Forelimb muscle (tissue), 1 donor: ENCODE measurements at regions not wholly inside any gene's neighbourhood (a gene's known extent, or its start where the extent isn't known, plus 50 kb on each side); places are given as distances from the start of the nearest gene placed in this dataset.

ENCODE experiments used
- DNase-seq: peaks from one replicate; pipeline ENCODE4 v3.0.0-alpha.2; 2013; ENCODE audit warnings: low read depth

DNA sequence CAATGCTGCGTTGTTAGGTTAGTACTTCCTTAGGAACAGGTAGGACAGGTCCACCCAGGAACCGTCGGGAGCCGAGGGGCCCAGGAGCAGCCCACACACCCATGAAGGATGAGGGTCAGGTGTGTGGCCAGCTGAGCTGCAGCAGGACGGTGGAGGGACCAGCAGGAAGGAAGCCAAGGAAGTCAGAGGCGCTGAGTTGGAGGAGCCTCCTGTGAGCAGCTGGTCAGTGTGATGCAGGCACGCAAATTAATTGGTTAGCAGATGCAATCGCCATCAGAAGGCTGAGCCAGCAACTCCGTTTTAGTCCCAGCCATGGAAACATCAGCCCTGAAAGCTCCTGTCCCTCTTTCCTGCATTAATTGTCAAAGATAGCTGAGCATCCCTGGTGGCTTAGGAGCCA is 114.9 kb upstream of the SOX1 start:
- DNase-seq: no peak

DNA sequence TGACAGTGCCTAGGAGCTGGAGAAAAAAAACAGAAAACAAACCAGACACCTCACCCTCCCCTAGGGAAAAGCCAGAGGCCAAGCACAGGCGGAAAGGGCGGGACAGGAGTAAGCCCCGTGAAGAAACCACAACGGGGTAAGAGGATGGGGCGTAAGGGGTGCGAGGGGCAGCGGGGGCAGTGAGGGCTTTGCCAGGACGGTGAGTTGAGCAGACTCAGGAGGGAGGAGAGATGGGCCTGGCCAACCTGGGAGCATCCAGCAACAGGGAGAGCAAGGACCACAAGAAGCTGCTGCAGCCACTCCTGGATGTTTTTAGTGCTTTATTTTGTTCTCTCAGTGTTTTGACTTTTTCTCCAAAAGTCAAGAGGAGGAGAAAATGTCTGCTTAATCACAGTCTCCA is 114.1 kb upstream of the SOX1 start:
- no peak for DNase-seq

DNA sequence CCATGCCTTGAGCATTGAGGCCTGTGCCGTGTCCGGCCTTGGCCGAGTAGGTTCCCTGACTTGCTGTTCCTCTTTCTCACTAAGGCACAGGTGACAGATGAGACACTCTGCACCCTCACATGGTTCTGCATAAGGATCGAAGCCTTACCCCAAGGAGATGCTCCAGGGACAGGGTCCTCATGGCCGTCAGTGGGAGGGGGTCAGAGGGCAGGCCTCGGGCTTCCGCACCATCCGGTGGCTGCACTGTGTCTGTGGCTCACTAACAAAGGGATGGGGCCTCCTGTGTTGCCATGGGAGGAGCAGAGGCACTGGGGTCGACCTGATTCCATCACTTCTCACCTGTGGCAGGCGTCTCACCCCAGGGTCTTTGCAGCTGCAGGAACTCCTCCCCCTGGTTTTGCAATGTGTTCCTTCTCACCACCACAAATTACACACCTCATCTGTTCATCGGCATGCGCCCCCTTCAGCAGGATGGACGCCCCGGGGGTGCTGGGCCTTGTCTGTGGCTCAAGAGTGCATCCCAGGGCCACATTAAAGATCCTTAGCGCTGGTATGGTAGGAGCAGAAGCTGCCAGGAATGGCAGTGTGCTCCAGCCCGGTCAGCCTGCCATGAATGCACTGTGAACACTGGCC is 113.3 kb upstream of the SOX1 start:
- no peak for DNase-seq

DNA sequence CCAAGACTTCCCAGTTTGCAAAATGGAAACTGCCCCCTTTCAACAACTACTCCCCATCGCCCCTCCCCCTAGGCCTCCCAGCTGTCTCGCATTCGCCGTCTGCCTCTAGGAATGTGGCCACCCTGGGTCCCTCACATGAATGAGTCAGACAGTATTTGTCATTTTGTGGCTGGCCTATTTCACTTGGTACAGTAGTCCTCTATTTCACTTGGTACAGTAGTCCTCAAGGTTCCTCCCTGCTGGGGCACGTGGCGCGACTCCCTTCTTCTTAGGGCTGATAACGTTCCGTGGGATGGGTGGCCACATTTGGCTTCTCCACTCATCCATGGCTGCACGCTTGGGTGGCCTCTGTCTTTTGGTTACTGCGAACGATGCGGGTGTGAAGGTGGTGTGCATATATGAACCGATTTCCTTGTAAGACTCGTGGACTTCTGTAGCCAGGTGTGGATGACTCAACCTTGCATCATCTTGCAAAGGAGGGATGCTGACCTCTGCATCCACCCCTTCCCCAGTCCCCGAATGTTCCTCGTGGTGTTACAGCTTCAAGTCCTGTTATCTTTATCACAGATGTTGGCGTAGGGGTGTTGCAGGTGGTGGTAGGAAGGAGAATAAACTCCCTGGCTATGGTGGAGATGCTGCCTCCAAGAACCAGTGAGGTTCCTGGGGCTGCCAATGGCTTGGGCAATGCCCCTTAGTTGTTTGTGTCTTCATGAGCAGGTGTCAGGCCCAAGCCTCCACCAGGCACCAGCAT is 112.1 kb upstream of the SOX1 start:
- DNase-seq: no peak

DNA sequence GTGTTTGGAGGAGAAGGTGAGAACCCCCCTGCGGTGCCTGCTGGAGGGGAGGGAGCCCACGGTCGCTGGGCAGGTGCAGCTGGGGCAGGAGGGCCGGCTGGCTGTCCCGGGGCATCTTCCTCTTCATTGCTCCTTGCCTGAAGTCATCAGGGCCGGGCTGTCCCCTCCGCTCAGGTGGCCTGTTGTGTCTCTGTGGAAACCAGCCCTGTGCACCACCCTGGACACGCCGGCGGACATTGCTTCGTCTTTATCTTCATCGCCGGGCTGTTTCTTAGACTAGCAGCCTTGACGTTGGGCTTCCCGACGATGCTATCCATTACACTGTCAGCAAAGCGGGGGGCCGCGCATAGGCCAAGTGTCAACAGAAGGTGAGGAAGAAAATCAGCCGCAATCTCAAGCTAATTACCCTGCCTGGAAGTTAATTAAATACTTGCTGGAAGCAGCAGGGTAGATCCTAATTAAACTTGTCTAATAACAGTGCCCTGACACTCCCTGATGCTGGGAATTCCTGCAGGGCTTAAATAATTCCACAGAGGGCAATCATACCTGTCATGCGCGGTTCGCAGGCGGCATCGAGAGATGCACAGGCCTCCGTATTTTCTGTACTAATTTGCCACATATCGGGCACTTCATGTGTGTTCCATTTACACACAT is 111.4 kb upstream of the SOX1 start:
- DNase-seq: no peak

DNA sequence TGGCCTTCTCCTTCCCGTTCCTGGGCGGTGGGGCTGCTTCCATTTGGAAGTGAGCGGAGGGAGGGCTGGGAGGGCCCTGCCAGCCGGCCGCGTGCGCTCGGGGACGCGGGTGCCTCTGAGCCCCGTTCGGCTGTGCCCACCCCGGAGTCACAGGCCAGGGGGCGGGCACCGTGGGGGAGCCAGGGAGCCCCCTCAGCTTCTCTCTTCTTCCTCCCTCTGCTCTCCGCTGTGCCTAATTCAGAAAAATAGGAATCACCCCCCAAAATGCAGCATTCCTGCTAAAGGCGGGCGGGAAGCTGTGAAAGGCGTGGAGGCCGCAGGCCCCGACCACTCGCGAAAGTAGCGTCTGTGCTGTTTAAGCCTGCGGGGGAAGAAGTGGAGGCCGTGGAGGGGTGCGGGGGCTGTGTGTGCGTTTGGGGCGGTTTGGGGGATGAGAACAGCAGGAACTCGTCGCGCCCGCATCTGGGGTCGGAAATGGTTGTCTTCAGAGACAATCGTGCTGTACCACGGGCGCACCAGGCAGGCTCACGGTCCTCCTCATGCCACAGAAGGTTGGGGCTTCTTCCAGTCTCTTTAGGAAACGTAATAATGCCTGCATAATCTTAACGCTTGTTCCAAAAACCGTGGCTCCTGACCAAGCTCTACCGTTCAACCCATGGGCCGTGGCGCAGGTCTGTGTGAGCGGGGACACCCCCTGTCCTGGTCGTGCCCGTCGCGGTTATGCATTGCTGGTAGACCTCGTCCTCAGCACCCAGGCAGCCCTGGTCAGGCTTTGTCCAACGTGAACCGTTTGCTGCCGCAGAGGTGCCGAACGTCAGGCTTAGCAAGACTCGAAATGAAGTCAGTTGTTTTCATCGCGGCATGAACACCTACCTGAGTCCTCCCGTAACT is 110.4 kb upstream of the SOX1 start:
- DNase-seq: no peak

DNA sequence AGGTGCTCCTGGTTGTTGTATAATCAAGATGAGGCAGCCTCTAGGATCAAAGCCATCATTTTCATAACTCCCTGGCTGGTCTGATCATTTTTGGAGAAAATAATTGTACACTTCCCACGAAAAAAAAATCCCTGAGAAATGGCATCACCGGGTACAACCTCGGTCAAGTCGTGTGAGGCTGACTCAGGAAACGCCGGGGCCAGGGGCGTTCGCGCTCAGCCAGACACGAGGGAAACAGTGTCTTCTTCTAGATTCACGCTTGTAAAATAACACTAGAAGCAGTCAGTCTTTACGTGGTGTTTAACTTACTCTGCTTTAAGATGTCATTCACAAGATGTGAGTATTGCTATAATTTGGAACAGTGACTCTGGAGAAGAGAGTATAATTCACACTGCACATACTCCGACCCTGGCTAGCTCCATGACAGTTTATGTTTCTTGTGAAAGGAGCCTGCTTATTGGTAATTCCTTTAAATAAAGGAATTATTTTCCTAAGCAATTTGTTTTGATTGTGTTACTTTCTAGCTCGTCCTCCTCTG is 109.0 kb upstream of the SOX1 start:
- no peak for DNase-seq

DNA sequence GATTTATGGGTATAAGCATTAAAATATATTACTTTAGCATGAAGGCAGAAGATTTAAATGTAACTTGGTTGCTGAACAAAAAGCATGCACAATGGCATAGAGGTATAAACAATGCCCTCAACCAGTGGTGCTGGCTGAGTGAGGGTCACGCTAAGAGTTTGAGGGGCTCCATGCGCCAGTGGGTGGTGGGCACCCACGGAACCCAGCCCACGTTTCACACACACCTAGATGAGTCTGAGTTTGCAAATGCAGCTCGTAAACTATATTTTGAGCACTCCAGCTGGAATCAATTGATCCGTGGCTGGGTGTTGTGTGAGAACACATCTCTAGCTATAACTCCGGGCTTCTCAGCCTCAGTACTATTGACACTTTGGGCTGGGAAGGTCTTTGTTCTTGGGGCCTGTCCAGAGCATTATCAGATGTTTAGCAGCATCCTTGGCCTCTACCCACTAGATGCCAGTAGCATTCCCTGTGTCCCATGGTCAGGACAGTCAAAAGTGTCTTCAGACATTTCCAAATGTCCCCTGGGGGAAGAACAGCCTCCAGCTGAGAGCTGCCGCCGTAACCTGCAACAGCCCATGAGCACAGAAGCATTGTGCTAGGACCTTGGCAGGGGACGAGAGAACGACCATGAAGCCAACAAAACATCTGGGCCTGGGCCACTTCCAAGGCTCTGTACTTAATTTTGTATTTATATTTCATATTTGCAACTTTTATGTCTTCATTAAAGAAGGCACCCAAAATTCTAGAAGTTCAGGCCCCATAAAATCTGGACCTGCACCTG is 108.1 kb upstream of the SOX1 start:
- DNase-seq: no peak

DNA sequence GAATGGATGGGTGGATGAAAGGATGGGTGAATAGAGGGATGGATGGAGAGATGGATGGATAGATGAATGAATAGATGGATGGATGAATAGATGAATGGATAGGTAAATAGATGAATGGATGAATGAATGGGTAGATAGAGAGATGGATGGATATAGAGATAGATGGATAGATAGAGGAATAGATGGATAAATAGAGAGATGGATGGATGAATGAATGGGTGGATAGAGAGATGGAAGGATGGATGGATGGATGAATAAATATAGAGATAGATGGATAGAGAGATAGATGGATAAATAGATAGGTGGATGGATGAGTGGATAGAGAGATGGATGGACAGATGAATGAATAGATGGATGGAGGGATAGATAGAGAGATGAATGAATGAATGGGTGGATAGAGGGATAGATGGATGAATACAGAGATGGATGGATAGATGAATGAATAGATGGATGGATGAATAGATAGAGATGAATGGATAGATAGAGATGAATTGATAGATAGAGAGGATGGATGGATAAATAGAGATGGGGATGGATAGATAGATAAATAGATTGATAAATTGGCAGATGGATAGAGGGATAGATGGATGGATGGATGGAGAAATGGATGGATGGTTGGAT is 106.7 kb upstream of the SOX1 start:
- DNase-seq: no peak

DNA sequence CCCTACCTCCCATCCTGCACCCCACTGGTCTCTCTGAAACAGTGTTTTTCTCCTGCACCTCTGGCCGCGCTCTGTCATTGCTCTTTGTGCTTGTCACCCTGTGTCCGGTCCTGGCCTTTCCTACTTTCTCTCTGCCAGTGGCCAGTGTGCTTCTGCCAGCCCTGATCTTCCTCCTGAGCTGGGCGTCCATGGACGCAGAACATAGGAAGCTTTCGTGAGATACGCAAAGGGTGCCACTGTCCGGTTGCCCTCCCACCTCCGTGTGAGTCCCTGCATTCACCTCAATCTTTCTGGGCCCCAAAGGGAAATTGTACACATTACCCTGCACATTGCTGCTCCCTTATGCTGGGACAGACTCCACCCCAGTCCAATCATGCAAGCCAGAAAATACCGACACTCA is 105.7 kb upstream of the SOX1 start:
- no peak for DNase-seq

DNA sequence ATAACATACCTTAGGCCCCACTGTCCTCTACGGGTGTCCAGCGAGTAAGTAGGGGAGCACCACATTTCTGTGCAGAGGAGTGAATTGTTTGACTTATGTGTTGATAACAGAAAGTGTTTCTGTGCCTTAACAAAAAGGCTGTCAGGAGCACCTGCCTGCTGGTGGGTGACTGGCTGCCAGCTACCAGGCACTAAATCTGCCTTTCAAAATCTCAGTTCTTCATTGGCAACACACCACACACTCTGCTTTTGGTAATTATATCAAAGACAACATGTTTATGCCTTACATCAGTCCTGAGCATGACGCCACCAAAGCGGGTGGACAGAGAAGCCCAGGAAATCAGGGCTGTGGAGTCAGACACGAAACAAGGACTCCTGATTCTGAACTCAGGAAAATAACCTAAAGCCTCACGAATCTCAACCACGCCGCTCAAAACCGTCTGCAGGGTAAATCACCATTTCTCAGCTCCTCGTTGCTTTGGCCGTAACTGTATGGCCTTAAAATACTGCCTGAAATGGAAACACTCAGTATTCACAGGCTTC is 105.2 kb upstream of the SOX1 start:
- no peak for DNase-seq

DNA sequence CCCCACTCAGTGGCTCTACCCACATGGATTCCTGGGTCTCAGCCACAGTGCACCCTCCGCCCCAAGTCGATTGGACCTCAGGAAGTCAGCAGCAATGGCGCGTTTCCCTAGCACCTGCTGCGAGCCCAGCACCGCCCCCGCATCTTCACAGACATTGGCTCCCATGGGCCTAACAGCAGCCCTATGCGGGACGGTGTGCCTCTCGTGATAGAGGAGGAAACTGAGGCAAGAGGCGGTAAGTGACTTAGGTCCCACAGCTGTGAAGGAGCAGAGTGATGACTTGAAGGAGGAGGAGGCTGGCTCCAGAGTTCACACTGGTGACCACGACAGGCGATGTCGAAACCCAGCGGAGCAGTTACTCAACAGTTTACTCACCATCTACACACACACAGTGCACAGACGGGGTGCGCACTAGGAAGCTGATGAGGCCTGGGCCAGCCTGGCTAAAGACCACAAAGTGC is 104.5 kb upstream of the SOX1 start:
- no peak for DNase-seq

DNA sequence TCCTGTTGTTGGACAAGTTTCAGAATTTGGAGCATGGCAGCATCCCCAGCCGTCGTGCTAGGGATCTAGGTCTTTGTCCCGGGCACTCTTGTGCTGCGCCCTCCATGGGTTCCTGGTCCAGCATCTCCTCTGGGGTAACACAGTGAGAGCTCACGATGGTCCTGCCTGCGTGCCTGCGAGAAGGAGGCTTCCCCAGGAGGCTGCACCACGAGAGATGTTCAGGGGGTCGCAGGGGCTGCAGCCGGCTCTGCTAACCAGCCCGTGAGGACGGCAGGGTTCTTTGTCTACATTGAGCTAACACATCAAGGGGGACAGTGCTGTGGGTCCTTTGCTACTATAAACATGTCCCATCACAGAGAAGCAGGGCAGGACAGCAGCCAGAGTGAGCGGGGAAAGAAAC is 103.9 kb upstream of the SOX1 start:
- DNase-seq: no peak

DNA sequence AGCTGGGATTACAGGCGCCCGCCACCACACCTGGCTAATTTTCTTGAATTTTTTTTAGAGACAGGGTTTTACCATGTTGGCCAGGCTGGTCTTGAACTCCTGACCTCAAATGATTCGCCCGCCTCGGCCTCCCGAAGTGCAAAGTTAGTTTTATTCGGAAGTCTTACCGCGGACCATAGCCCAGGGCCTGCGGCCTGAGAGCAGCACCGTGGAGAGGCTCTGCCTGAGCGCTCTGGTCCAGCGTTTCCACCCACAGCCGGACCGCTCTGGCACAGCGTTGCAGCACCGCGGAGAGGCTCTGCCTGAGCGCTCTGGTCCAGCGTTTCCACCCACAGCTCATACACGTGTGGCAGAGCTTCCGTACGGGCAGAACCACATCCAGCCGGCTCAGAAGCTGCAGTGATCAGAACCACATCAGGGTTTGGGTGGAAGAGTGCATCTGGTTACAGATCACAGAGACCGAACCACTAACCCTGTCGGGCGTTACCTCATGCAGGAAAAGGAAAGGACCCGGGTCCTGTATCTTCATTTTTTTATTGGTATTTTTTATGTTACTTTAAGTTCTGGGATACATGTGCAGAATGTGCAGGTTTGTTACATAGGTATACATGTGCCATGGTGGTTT is 102.4 kb upstream of the SOX1 start:
- DNase-seq: no peak

DNA sequence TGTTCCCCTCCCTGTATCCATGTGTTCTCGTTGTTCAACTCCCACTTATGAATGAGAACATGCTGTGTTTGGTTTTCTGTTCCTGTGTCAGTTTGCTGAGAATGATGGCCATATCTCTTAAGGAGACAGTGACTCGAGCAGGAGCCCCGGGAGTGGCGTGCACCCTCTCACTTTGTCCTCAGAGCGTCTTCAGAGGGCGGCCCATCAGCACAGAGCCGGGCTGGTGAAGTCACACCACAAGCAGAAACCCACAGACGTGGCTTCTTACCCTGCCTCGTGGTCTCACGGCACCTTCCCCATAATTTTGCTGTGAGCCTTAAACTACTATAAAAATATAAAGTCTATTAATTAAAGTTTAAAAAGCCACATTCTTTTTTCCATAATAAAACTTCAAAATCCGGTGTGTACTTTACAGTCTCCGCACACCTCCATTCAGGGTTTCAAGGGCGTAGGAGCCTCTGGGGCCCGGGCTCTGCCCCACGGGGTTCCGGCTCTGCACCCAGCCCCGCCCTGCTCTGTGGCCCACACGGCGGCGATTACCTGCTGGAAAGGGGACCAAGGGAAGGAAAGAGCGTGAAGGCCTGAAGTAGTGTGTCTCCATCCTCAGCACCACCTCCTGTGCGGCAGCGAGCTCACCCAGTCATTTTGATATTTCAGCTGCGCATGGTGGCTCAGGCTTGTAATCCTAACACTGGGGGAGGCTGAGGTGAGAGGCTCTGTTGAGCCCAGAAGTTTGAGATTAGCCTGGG is 101.3 kb upstream of the SOX1 start:
- no peak for DNase-seq

DNA sequence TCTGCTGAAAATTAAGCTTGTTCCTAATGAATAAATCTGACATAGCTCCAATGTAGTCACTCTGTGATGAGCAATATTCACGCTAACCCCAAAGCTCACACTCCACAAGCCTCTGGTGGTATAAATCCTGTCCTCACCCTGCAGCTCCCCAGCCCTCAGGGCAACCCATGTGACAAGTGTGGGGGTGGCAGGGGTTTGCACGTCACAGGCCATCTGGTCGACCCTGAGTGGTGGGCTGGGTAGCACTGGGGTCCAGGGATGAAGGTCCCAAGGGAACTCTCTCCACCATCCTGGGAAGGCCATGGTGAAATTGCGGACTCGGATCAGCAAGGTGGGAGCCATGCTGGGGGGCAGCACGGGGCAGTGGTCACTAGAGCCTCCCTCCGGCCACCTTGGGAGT is 100.0 kb upstream of the SOX1 start:
- no peak for DNase-seq

DNA sequence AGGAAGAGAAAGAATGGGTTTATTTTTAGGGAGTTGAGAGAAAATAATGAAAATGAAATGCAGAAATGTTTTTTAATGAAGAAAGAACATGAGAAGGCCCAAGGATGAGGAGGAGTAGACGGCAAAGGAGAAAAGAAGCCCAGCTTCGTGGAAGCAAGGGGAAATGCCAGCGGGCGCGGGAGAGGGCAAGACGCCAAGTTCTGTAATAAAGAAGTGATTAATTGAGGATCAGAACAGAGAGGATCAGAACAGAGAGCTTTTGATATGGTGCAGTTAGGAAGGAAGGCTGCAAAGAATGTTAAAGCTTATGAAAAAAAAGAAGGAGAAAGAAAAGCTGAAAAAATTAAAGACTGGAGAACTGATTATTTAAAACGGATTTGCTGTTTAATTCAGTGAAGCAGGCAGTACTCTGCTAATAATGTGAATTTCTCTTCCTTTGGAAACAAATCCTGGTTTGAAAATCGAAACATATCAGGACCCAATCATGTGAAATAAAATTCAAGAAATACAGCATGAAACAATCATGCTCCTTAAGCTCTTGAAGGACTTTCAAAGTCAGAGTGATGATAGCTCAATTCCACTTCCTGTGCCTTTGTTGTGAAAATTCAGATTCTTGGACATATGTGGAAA is 99.3 kb upstream of the SOX1 start:
- DNase-seq: no peak

DNA sequence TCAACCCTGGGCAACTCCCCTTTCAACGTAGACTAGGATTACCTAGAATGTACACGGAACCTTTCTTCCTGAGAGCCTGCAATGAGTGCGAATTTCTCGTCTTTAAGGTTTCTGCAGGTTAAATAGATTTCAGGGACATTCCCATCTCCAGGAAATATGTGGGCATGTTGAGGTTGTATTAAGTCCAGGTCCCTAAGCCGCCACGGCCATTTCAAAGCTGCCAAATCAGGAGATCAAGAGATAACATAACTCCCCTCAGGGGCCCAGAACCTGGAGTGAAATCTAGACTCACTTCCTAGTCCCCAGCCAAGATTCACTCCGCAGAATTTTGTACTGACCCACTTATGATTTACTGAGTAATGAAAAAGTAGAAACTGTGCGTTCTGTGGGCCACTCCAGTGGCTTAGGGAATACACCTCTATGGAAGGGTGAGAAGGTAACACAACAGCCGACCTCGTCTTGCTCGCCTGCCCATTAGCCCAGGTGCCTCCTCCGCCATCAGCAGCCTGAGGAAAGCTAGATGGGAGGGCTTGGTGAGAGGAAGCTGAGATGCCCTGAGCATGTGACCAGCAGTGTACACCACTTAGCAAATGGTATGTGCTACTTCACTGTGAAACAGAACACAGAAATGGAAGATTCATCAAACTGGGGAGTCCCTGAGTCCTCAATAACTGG is 98.5 kb upstream of the SOX1 start:
- DNase-seq: no peak
